ENCODE measurements at regions not wholly inside any gene's neighbourhood (a gene's known extent, or its start where the extent isn't known, plus 50 kb on each side); places are given as distances from the start of the nearest gene placed in this dataset.

- no peak for DNase-seq (ENCODE audit: low read depth)
Measured at GRCh38 chr4:17112292-17112659, 213.8 kb upstream of the LDB2 start.

GRCh38 chr4:17109126-17109525, 210.7 kb upstream of the LDB2 start:
- no peak for DNase-seq (ENCODE audit: low read depth)

GRCh38 chr4:17103231-17103630, 204.8 kb upstream of the LDB2 start:
- DNase-seq (ENCODE audit: low read depth): no peak

GRCh38 chr4:17098996-17099395, 200.6 kb upstream of the LDB2 start:
- DNase-seq (ENCODE audit: low read depth): no peak

- DNase-seq (ENCODE audit: low read depth): no peak
Measured at GRCh38 chr4:17098401-17098800, 200.0 kb upstream of the LDB2 start.

- DNase-seq (ENCODE audit: low read depth): no peak
Measured at GRCh38 chr4:17097362-17097761, 198.9 kb upstream of the LDB2 start.

GRCh38 chr4:17096692-17097091, 198.2 kb upstream of the LDB2 start:
- no peak for DNase-seq (ENCODE audit: low read depth)

GRCh38 chr4:17095771-17096170, 197.3 kb upstream of the LDB2 start:
- DNase-seq (ENCODE audit: low read depth): no peak

- DNase-seq (ENCODE audit: low read depth): no peak
Measured at GRCh38 chr4:17094876-17095210, 196.4 kb upstream of the LDB2 start.

- DNase-seq (ENCODE audit: low read depth): no peak
Measured at GRCh38 chr4:17094159-17094875, 195.9 kb upstream of the LDB2 start.

GRCh38 chr4:17093481-17093880, 195.0 kb upstream of the LDB2 start:
- no peak for DNase-seq (ENCODE audit: low read depth)

- DNase-seq (ENCODE audit: low read depth): no peak
Measured at GRCh38 chr4:17092736-17093437, 194.4 kb upstream of the LDB2 start.

GRCh38 chr4:17091104-17091503, 192.7 kb upstream of the LDB2 start:
- DNase-seq (ENCODE audit: low read depth): no peak

GRCh38 chr4:17090063-17090462, 191.6 kb upstream of the LDB2 start:
- no peak for DNase-seq (ENCODE audit: low read depth)

- no peak for DNase-seq (ENCODE audit: low read depth)
Measured at GRCh38 chr4:17085416-17085815, 187.0 kb upstream of the LDB2 start.

GRCh38 chr4:17082186-17082585, 183.7 kb upstream of the LDB2 start:
- DNase-seq (ENCODE audit: low read depth): no peak

- no peak for DNase-seq (ENCODE audit: low read depth)
Measured at GRCh38 chr4:17081179-17081578, 182.7 kb upstream of the LDB2 start.

- DNase-seq (ENCODE audit: low read depth): no peak
Measured at GRCh38 chr4:17077105-17077504, 178.7 kb upstream of the LDB2 start.

- DNase-seq (ENCODE audit: low read depth): no peak
Measured at GRCh38 chr4:17072483-17072882, 174.0 kb upstream of the LDB2 start.

- no peak for DNase-seq (ENCODE audit: low read depth)
Measured at GRCh38 chr4:17068891-17069290, 170.4 kb upstream of the LDB2 start.

- DNase-seq (ENCODE audit: low read depth): no peak
Measured at GRCh38 chr4:17068392-17068791, 169.9 kb upstream of the LDB2 start.

GRCh38 chr4:17066972-17067371, 168.5 kb upstream of the LDB2 start:
- no peak for DNase-seq (ENCODE audit: low read depth)

- DNase-seq (ENCODE audit: low read depth): no peak
Measured at GRCh38 chr4:17066236-17066635, 167.8 kb upstream of the LDB2 start.

GRCh38 chr4:17065821-17066220, 167.4 kb upstream of the LDB2 start:
- no peak for DNase-seq (ENCODE audit: low read depth)

Measured in stimulated activated CD8-positive, alpha-beta memory T cell treated with anti-CD3 and anti-CD28 coated beads, Interleukin-12 subunit alpha, Interleukin-12 subunit beta, amount 100 ng/mL, for 1 hour (primary cell).